Prostate gland (tissue), 2 donors: ENCODE measurements at regions not wholly inside any gene's neighbourhood (a gene's known extent, or its start where the extent isn't known, plus 50 kb on each side); places are given as distances from the start of the nearest gene placed in this dataset.

Experiments
- POLR2A ChIP-seq: fragments of 450-650 bp; IDR thresholded peaks from one replicate; pipeline ENCODE4 v1.6.1; 2016; ENCODE audit warnings: antibody characterized with exemption, mild to moderate bottlenecking
- TF ChIP-seq, protein P1 (sequence below), 4 experiments: fragments of 200-600 bp in 2 of 4; fragments of 450-650 bp in 2 of 4; sonication (generic) in 2 of 4; IDR thresholded peaks; 1 replicate in 3 of 4; 2 replicates in 1 of 4; pipeline ENCODE4 v1.5.1; 2016 to 2019; ENCODE audit warnings: antibody characterized with exemption in 4 of 4, mild to moderate bottlenecking in 2 of 4, moderate library complexity in 2 of 4

DNA sequence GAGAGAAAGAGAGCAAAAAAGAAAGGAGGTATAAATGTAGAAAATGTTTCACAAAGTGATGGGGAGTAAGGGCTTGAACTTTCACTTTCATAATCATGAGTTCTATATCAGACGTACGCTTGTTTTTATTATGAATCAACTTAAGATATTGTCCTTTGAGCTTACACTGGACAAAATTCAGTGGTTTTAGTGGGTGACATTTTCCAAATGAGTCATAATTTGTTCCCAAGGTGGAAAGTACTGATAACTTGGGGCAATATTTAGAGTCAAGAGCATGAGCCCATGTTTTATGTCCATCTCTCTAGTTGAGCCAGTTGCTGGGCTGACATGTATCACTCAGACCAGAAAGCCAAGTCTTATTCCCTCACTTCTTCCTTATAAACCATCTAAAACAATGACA lies 161.6 kb downstream of the CHRM3 start:
- TF ChIP-seq, protein P1, sequence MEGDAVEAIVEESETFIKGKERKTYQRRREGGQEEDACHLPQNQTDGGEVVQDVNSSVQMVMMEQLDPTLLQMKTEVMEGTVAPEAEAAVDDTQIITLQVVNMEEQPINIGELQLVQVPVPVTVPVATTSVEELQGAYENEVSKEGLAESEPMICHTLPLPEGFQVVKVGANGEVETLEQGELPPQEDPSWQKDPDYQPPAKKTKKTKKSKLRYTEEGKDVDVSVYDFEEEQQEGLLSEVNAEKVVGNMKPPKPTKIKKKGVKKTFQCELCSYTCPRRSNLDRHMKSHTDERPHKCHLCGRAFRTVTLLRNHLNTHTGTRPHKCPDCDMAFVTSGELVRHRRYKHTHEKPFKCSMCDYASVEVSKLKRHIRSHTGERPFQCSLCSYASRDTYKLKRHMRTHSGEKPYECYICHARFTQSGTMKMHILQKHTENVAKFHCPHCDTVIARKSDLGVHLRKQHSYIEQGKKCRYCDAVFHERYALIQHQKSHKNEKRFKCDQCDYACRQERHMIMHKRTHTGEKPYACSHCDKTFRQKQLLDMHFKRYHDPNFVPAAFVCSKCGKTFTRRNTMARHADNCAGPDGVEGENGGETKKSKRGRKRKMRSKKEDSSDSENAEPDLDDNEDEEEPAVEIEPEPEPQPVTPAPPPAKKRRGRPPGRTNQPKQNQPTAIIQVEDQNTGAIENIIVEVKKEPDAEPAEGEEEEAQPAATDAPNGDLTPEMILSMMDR (IDR thresholded peaks at IDR 0.05), result no peak
- no peak for TF ChIP-seq POLR2A
